Body of pancreas (tissue), 4 donors: ENCODE measurements at regions not wholly inside any gene's neighbourhood (a gene's known extent, or its start where the extent isn't known, plus 50 kb on each side); places are given as distances from the start of the nearest gene placed in this dataset.

Source experiments
- POLR2A ChIP-seq, 3 donors: fragments of 450-650 bp; IDR thresholded peaks; one replicate each; pipeline ENCODE4 v1.6.1; 2016; ENCODE audit warnings: antibody characterized with exemption in 3 of 3, mild to moderate bottlenecking in 2 of 3
- TF ChIP-seq, protein P1 (sequence below), 7 experiments: fragments of 450-650 bp in 4 of 7; fragments of 200-600 bp in 3 of 7; sonication (generic) in 3 of 7; IDR thresholded peaks; one replicate each; pipeline ENCODE4 v1.5.1; 2016 to 2019; ENCODE audit warnings: antibody characterized with exemption in 7 of 7

DNA sequence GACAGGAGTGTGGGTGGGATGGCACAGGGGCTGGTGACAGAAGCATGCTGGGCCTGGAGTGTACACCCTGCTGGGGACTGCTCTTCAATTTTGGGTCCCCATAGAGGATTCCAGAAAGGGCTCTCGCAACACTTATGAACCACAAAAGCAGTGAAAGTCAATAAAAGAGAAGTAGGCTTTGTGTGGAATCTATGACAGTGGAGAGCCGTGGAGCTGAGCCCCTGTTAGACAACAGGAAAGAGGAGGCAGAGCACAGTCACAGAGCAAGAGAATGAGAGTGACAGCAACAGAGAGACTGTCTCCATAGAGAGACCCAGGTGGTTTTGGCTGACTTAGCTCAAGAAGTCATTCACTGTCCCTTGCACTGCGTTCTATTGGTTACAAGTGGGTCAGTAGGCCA, 135.1 kb upstream of the ATP6AP2 start:
- TF ChIP-seq, protein P1, sequence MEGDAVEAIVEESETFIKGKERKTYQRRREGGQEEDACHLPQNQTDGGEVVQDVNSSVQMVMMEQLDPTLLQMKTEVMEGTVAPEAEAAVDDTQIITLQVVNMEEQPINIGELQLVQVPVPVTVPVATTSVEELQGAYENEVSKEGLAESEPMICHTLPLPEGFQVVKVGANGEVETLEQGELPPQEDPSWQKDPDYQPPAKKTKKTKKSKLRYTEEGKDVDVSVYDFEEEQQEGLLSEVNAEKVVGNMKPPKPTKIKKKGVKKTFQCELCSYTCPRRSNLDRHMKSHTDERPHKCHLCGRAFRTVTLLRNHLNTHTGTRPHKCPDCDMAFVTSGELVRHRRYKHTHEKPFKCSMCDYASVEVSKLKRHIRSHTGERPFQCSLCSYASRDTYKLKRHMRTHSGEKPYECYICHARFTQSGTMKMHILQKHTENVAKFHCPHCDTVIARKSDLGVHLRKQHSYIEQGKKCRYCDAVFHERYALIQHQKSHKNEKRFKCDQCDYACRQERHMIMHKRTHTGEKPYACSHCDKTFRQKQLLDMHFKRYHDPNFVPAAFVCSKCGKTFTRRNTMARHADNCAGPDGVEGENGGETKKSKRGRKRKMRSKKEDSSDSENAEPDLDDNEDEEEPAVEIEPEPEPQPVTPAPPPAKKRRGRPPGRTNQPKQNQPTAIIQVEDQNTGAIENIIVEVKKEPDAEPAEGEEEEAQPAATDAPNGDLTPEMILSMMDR (IDR thresholded peaks at IDR 0.05), result no peak
- TF ChIP-seq POLR2A (IDR thresholded peaks at IDR 0.05), result no peak
